Gastrocnemius medialis (tissue), 4 donors: ENCODE measurements at regions not wholly inside any gene's neighbourhood (a gene's known extent, or its start where the extent isn't known, plus 50 kb on each side); places are given as distances from the start of the nearest gene placed in this dataset.
A peak's percentile ranks its signal among the peaks of the same experiment; 100 is the strongest.

Source experiments
- ATAC-seq, 2 donors: fragments of 150-250 bp; one replicate each; pipeline ENCODE4 v1.9.1; 2016
- DNase-seq, 2 donors: peaks; one replicate each; pipeline ENCODE4 v3.0.0-alpha.2; 2019
- H3K27ac ChIP-seq, 4 donors: fragments of 200-600 bp; sonication (generic); 1 replicate in 1 of 4; 2 replicates in 3 of 4; pipeline ENCODE4 v1.5.1; 2016 to 2018; ENCODE audit warnings: mild to moderate bottlenecking in 2 of 4, moderate library complexity in 1 of 4
- H3K27me3 ChIP-seq, 3 donors: fragments of 200-600 bp; sonication (generic) in 2 of 3; 1 replicate in 1 of 3; 2 replicates in 2 of 3; pipeline versions ENCODE4 v1.5.1 to v1.6.0; 2016 to 2019; ENCODE audit warnings: mild to moderate bottlenecking in 1 of 3, moderate library complexity in 1 of 3
- H3K36me3 ChIP-seq, 2 donors: fragments of 200-600 bp; sonication (generic) in 1 of 2; one replicate each; pipeline ENCODE4 v1.5.1; 2017 to 2018
- H3K4me1 ChIP-seq, 2 donors: fragments of 200-600 bp; sonication (generic) in 1 of 2; one replicate each; pipeline ENCODE4 v1.5.1; 2016 to 2017; ENCODE audit warnings: mild to moderate bottlenecking in 2 of 2
- H3K4me3 ChIP-seq, 4 donors: fragments of 200-600 bp; sonication (generic) in 3 of 4; 1 replicate in 1 of 4; 2 replicates in 3 of 4; pipeline ENCODE4 v1.5.1; 2016 to 2019; ENCODE audit warnings: mild to moderate bottlenecking in 2 of 4
- H3K9me3 ChIP-seq, 3 donors: fragments of 200-600 bp; sonication (generic) in 2 of 3; 1 replicate in 1 of 3; 2 replicates in 2 of 3; pipeline ENCODE4 v1.5.1; 2016 to 2019
- POLR2A ChIP-seq, 2 donors: fragments of 450-650 bp; IDR thresholded peaks; one replicate each; pipeline ENCODE4 v1.6.1; 2017; ENCODE audit warnings: antibody characterized with exemption in 2 of 2, mild to moderate bottlenecking in 2 of 2, moderate library complexity in 2 of 2
- in situ Hi-C, 4 donors: fragments of 200-750 bp; cut with MboI; loops; one replicate each; pipeline versions ENCODE4 v1.15.0 to v1.8.0; 2017; ENCODE audit warnings: low sequenced_read_pairs in 4 of 4
- intact Hi-C: fragments of 100-400 bp; cut with DNase I; formaldehyde crosslinking; loops from one replicate; pipeline ENCODE4 v1.15.1; 2023; ENCODE audit warnings: low total_unique reads
- TF ChIP-seq, protein P1 (sequence below), 5 experiments: fragments of 450-650 bp in 3 of 5; fragments of 200-600 bp in 2 of 5; sonication (generic) in 2 of 5; IDR thresholded peaks in 4 of 5; conservative IDR thresholded peaks in 1 of 5; 1 replicate in 4 of 5; 2 replicates in 1 of 5; pipeline ENCODE4 v1.5.1; 2016 to 2019; ENCODE audit warnings: antibody characterized with exemption in 5 of 5, mild to moderate bottlenecking in 3 of 5, moderate library complexity in 3 of 5

- no peaks in the 10 kb centered on the region for H3K36me3 ChIP-seq
- TF ChIP-seq, protein P1, sequence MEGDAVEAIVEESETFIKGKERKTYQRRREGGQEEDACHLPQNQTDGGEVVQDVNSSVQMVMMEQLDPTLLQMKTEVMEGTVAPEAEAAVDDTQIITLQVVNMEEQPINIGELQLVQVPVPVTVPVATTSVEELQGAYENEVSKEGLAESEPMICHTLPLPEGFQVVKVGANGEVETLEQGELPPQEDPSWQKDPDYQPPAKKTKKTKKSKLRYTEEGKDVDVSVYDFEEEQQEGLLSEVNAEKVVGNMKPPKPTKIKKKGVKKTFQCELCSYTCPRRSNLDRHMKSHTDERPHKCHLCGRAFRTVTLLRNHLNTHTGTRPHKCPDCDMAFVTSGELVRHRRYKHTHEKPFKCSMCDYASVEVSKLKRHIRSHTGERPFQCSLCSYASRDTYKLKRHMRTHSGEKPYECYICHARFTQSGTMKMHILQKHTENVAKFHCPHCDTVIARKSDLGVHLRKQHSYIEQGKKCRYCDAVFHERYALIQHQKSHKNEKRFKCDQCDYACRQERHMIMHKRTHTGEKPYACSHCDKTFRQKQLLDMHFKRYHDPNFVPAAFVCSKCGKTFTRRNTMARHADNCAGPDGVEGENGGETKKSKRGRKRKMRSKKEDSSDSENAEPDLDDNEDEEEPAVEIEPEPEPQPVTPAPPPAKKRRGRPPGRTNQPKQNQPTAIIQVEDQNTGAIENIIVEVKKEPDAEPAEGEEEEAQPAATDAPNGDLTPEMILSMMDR (IDR thresholded peaks at IDR 0.05 in 4 of 5, conservative IDR thresholded peaks at IDR 0.05 in 1 of 5) = no peak
- no peak for TF ChIP-seq POLR2A (IDR thresholded peaks at IDR 0.05)
- in situ Hi-C loops (no loop called here), intact Hi-C loops (no loop called here)
- ATAC-seq = peak in 1 of 2 donors; percentile 18
- no peak for DNase-seq
- peak overlapping the region in 1 of 4 donors; percentile 41 for H3K27ac ChIP-seq
- H3K9me3 ChIP-seq = no peaks in the 10 kb centered on the region
- H3K27me3 ChIP-seq = no peaks in the 10 kb centered on the region
- H3K4me1 ChIP-seq = no peaks in the 10 kb centered on the region
- H3K4me3 ChIP-seq = no peak overlapping the region
These were observed 60.5 kb upstream of the GAS1 start for GRCh38 chr9:87007711-87008366.

- intact Hi-C loops = no loop called here
- TF ChIP-seq POLR2A (IDR thresholded peaks at IDR 0.05) = no peak
- TF ChIP-seq, protein P1 (IDR thresholded peaks at IDR 0.05 in 4 of 5, conservative IDR thresholded peaks at IDR 0.05 in 1 of 5) = no peak
- DNase-seq = no peak
- peak overlapping the region in 3 of 4 donors; percentile 6 to 41 (median 12) for H3K27ac ChIP-seq
- H3K9me3 ChIP-seq = no peaks in the 10 kb centered on the region
- no peak overlapping the region for H3K4me3 ChIP-seq
- H3K4me1 ChIP-seq = no peaks in the 10 kb centered on the region
- no peaks in the 10 kb centered on the region for H3K36me3 ChIP-seq
- peak in 1 of 2 donors; percentile 39 for ATAC-seq
- no peaks in the 10 kb centered on the region for H3K27me3 ChIP-seq
- in situ Hi-C loops = no loop called here
These were observed 61.4 kb upstream of the GAS1 start for GRCh38 chr9:87008667-87009066.

DNA sequence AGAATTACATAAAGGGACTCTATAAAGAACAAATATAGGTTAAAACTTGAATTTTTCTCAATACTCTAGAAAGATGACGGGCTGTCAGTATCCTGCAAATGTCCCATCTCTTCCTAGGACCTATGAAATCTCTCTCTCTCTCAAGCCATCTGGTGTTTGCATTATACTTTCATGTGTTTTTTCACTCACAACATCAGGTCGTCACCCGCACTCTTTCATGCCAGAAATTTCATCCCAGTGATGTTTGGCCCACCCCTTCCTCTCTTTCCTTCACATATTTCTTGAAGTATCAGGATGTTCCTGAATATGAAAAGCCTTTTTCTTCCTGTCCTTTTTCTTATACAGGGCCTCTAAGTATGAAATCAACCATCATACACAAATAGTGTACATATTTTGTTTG is 63.3 kb upstream of the GAS1 start:
- no peaks in the 10 kb centered on the region for H3K36me3 ChIP-seq
- no peaks in the 10 kb centered on the region for H3K4me1 ChIP-seq
- no peaks in the 10 kb centered on the region for H3K9me3 ChIP-seq
- intact Hi-C loops (no loop called here), in situ Hi-C loops (no loop called here)
- no peak for TF ChIP-seq POLR2A (IDR thresholded peaks at IDR 0.05)
- no peaks in the 10 kb centered on the region for H3K27me3 ChIP-seq
- DNase-seq (no peak), ATAC-seq (no peak)
- H3K4me3 ChIP-seq = no peak overlapping the region
- H3K27ac ChIP-seq = no peak overlapping the region

GRCh38 chr9:87011551-87011950 is 64.2 kb upstream of the GAS1 start:
- H3K4me3 ChIP-seq = no peak overlapping the region
- intact Hi-C loops (no loop called here), in situ Hi-C loops (no loop called here)
- ATAC-seq (no peak), DNase-seq (no peak)
- no peaks in the 10 kb centered on the region for H3K9me3 ChIP-seq
- TF ChIP-seq, protein P1 (IDR thresholded peaks at IDR 0.05 in 4 of 5, conservative IDR thresholded peaks at IDR 0.05 in 1 of 5) = no peak
- TF ChIP-seq POLR2A (IDR thresholded peaks at IDR 0.05) = no peak
- H3K27ac ChIP-seq = no peak overlapping the region
- no peaks in the 10 kb centered on the region for H3K4me1 ChIP-seq
- no peaks in the 10 kb centered on the region for H3K27me3 ChIP-seq
- H3K36me3 ChIP-seq = no peaks in the 10 kb centered on the region

- no peak overlapping the region for H3K4me3 ChIP-seq
- in situ Hi-C loops (no loop called here), intact Hi-C loops (no loop called here)
- DNase-seq = no peak
- no peaks in the 10 kb centered on the region for H3K27me3 ChIP-seq
- H3K27ac ChIP-seq = no peak overlapping the region
- TF ChIP-seq POLR2A (IDR thresholded peaks at IDR 0.05) = no peak
- TF ChIP-seq, protein P1 (IDR thresholded peaks at IDR 0.05 in 4 of 5, conservative IDR thresholded peaks at IDR 0.05 in 1 of 5) = no peak
- no peaks in the 10 kb centered on the region for H3K4me1 ChIP-seq
- ATAC-seq = no peak
- H3K9me3 ChIP-seq = no peaks in the 10 kb centered on the region
- H3K36me3 ChIP-seq = no peaks in the 10 kb centered on the region
These were observed 66.2 kb upstream of the GAS1 start for GRCh38 chr9:87013490-87013889.
